Panc1 (cell line): ENCODE measurements at regions not wholly inside any gene's neighbourhood (a gene's known extent, or its start where the extent isn't known, plus 50 kb on each side); places are given as distances from the start of the nearest gene placed in this dataset.

Experiments
- ATAC-seq: fragments of 200-7000 bp; cut with Tn5 transposase; 2 replicates; pipeline ENCODE4 v1.9.1; 2020; ENCODE audit warnings: mild to moderate bottlenecking, moderate library complexity
- BruUV-seq: library from RNA; stranded (reverse); fragments of 400-500 nt; replicated peaks from 2 replicates; lab custom pipeline; 2021; lab: Mats Ljungman, UMichigan
- CTCF ChIA-PET: fragments of 300-600 bp; sonication (Branson Sonifier 250); formaldehyde crosslinking; loops from one replicate; lab custom pipeline; 2022; ENCODE audit warnings: antibody characterized with exemption; lab: Charles Lee
- POLR2A ChIA-PET: fragments of 300-600 bp; sonication (Branson Sonifier 250); formaldehyde crosslinking; loops from one replicate; lab custom pipeline; 2022; ENCODE audit warnings: antibody characterized with exemption; lab: Charles Lee
- DNase-seq: peaks from one replicate; pipeline ENCODE4 v3.0.0-alpha.2; 2010; ENCODE audit warnings: low read depth, low spot score
- H3K27ac ChIP-seq: 2 replicates; pipeline ENCODE4 v1.5.1; 2011; ENCODE audit warnings: mild to moderate bottlenecking, low read length, inconsistent platforms
- H3K27me3 ChIP-seq: fragments of 200-500 bp; sonication (Bioruptor generic); 2 replicates; pipeline ENCODE4 v1.6.0; 2014; ENCODE audit warnings: low read length, inconsistent platforms; ENCODE audit not compliant: control insufficient read depth, insufficient read depth
- H3K36me3 ChIP-seq: fragments of 200-500 bp; sonication (Bioruptor generic); 2 replicates; pipeline ENCODE4 v1.5.1; 2014; ENCODE audit warnings: inconsistent platforms, mild to moderate bottlenecking, low read length, moderate library complexity; ENCODE audit not compliant: control insufficient read depth, insufficient read depth
- H3K4me1 ChIP-seq: 2 replicates; pipeline ENCODE4 v1.5.1; 2011; ENCODE audit warnings: inconsistent platforms, mild to moderate bottlenecking, low read length, moderate library complexity; ENCODE audit not compliant: control insufficient read depth, insufficient read depth
- H3K4me3 ChIP-seq, 2 experiments: 2 replicates each; pipeline ENCODE4 v1.5.1; 2011 to 2012; ENCODE audit warnings: low read depth in 2 of 2, low read length in 2 of 2, mild to moderate bottlenecking in 2 of 2, inconsistent platforms in 1 of 2, moderate library complexity in 1 of 2
- H3K9me3 ChIP-seq: fragments of 200-500 bp; sonication (Bioruptor generic); 2 replicates; pipeline ENCODE4 v1.5.1; 2014; ENCODE audit warnings: low read depth, mild to moderate bottlenecking, inconsistent platforms, low read length, moderate library complexity; ENCODE audit not compliant: control insufficient read depth, insufficient read depth
- CTCF ChIP-seq: fragments of 450-650 bp; IDR thresholded peaks from 2 replicates; pipeline ENCODE4 v1.5.1; 2017; ENCODE audit warnings: mild to moderate bottlenecking
- POLR2AphosphoS5 ChIP-seq: IDR thresholded peaks from 2 replicates; pipeline ENCODE4 v1.6.1; 2012; ENCODE audit warnings: mild to moderate bottlenecking, low read depth, low read length, moderate library complexity
- REST ChIP-seq, 2 experiments: IDR thresholded peaks; 2 replicates each; pipeline ENCODE4 v1.6.1; 2011 to 2012; ENCODE audit warnings: low read depth in 2 of 2, control low read depth in 1 of 2, low read length in 1 of 2, mild to moderate bottlenecking in 1 of 2, moderate library complexity in 1 of 2; ENCODE audit not compliant: insufficient read depth in 1 of 2
- SIN3A ChIP-seq: IDR thresholded peaks from 2 replicates; pipeline ENCODE4 v1.6.1; 2012; ENCODE audit warnings: low read depth, mild to moderate bottlenecking, low read length, moderate library complexity, borderline replicate concordance; ENCODE audit not compliant: insufficient read depth
- TCF7L2 ChIP-seq: IDR thresholded peaks from 2 replicates; pipeline ENCODE4 v1.6.1; 2011; ENCODE audit warnings: mild to moderate bottlenecking, low read depth, low read length, inconsistent platforms
- in situ Hi-C: cut with HindIII; loops from 2 replicates; pipeline ENCODE4 v1.10.0; 2016; ENCODE audit warnings: low sequenced_read_pairs, low pct_unique_long_range_greater_than_20kb
- intact Hi-C: fragments of 100-400 bp; cut with micrococcal nuclease; formaldehyde crosslinking; loops from one replicate; pipeline ENCODE4 v1.10.0; 2022; ENCODE audit not compliant: unreplicated experiment

- ChIA-PET POLR2A (no interaction called here), CTCF (no interaction called here)
- in situ Hi-C loops, result no loop called here
Measured at GRCh38 chr12:128170181-128170580, 96.8 kb upstream of the TMEM132C start.

GRCh38 chr12:128178565-128178964 is 88.4 kb upstream of the TMEM132C start:
- Histone ChIP-seq H3K4me1 (no peaks in the 10 kb centered on the region), H3K36me3 (no peaks in the 10 kb centered on the region), H3K27ac (no peak overlapping the region), H3K9me3 (no peaks in the 10 kb centered on the region), H3K4me3 (no peak overlapping the region), H3K27me3 (no peaks in the 10 kb centered on the region)
- POLR2A ChIA-PET, result no interaction called here
- TF ChIP-seq TCF7L2 (no peak), REST (IDR thresholded peaks at IDR 0.05; ENCODE audit: insufficient read depth in 1 of 2, low read depth in 2 of 2, low read length in 1 of 2) (no peak), POLR2AphosphoS5 (no peak), SIN3A (no peak), CTCF (no peak)
- no peak for ATAC-seq
- in situ Hi-C loops (no loop called here), intact Hi-C loops (loop anchor here (10.0 kb wide), 1 partner anchor 316 kb away; no protein-coding TSS in a partner anchor)
- BruUV-seq, result no TSS peak
- no peak for DNase-seq
- CTCF ChIA-PET, result no interaction called here

More at GRCh38 chr12:128170181-128170580, 96.8 kb upstream of the TMEM132C start:
- Histone ChIP-seq H3K27me3 (no peaks in the 10 kb centered on the region), H3K4me1 (no peaks in the 10 kb centered on the region), H3K4me3 (no peak overlapping the region), H3K36me3 (no peaks in the 10 kb centered on the region), H3K27ac (no peak overlapping the region), H3K9me3 (no peaks in the 10 kb centered on the region)
- BruUV-seq, result no TSS peak
- intact Hi-C loops, result loop anchor here (10.0 kb wide), 1 partner anchor 325 kb away; no protein-coding TSS in a partner anchor
- TF ChIP-seq REST (IDR thresholded peaks at IDR 0.05; ENCODE audit: insufficient read depth in 1 of 2, low read depth in 2 of 2, low read length in 1 of 2) (no peak), POLR2AphosphoS5 (no peak), CTCF (no peak), SIN3A (no peak), TCF7L2 (no peak)
- ATAC-seq (no peak), DNase-seq (no peak)
